ENCODE measurements at regions not wholly inside any gene's neighbourhood (a gene's known extent, or its start where the extent isn't known, plus 50 kb on each side); places are given as distances from the start of the nearest gene placed in this dataset.

- no peak overlapping the region for H3K4me3 ChIP-seq (ENCODE audit: control insufficient read depth in 2 of 3, extremely low read depth in 1 of 3, insufficient read depth in 2 of 3, low read depth in 1 of 3, low read length in 3 of 3)
- H3K9me3 ChIP-seq (ENCODE audit: control insufficient read depth, low read depth, low read length): no peaks in the 10 kb centered on the region
- DNase-seq (ENCODE audit: low read depth, low spot score) (no peak), FAIRE-seq (no peak)
- no peaks in the 10 kb centered on the region for H3K9me1 ChIP-seq (ENCODE audit: control insufficient read depth, extremely low read depth, insufficient read depth, low read length)
- H3K4me1 ChIP-seq (ENCODE audit: control insufficient read depth, extremely low read depth, insufficient read depth, low read length): peaks cover 22% of the 10 kb centered on the region
- H3K4me2 ChIP-seq (ENCODE audit: control insufficient read depth, extremely low read depth, insufficient read depth, low read depth, low read length): no peak overlapping the region
- H2AFZ ChIP-seq (ENCODE audit: control insufficient read depth, low read length): no peak overlapping the region
- dilution Hi-C loops (cut with MboI; ENCODE audit: extremely low pct_ligation_motif_present, low sequenced_read_pairs): no loop called here
- no peaks in the 10 kb centered on the region for H4K20me1 ChIP-seq (ENCODE audit: control insufficient read depth, extremely low read depth, insufficient read depth, low read length)
- no peak overlapping the region for H3K27ac ChIP-seq (ENCODE audit: control insufficient read depth, insufficient read depth, low read length)
- no peak overlapping the region for H3K9ac ChIP-seq (ENCODE audit: control insufficient read depth, extremely low read depth, insufficient read depth, low read length)
- H3K36me3 ChIP-seq (ENCODE audit: control insufficient read depth in 2 of 2, extremely low read depth in 1 of 2, insufficient read depth in 2 of 2, low read length in 2 of 2): no peaks in the 10 kb centered on the region
- no peaks in the 10 kb centered on the region for H3K27me3 ChIP-seq (ENCODE audit: control insufficient read depth, extremely low read depth, insufficient read depth, low read length)
- no peaks in the 10 kb centered on the region for H3K79me2 ChIP-seq (ENCODE audit: control insufficient read depth, insufficient read depth, low read length)
- TF ChIP-seq CTCF (optimal IDR thresholded peaks at IDR 0.05 in 1 of 3, IDR thresholded peaks at IDR 0.05 in 1 of 3, conservative IDR thresholded peaks at IDR 0.05 in 1 of 3; ENCODE audit: extremely low read depth in 1 of 3, insufficient read depth in 2 of 3, low read length in 3 of 3) (no peak), EZH2 (IDR thresholded peaks at IDR 0.05; ENCODE audit: low read length) (no peak)
These were observed 170.9 kb upstream of the CDK1 start for GRCh38 chr10:60607372-60607771.

GRCh38 chr10:60606343-60607080 lies 171.8 kb upstream of the CDK1 start:
- Histone ChIP-seq H3K27ac (ENCODE audit: control insufficient read depth, insufficient read depth, low read length) (peak overlapping the region; percentile 70), H3K4me2 (ENCODE audit: control insufficient read depth, extremely low read depth, insufficient read depth, low read depth, low read length) (peak overlapping the region; percentile 81)
- peak; percentile 95 for FAIRE-seq

More at GRCh38 chr10:60606343-60607080, 171.8 kb upstream of the CDK1 start:
- no peaks in the 10 kb centered on the region for H4K20me1 ChIP-seq (ENCODE audit: control insufficient read depth, extremely low read depth, insufficient read depth, low read length)
- H3K4me3 ChIP-seq (ENCODE audit: control insufficient read depth in 2 of 3, extremely low read depth in 1 of 3, insufficient read depth in 2 of 3, low read depth in 1 of 3, low read length in 3 of 3): peak overlapping the region in 2 of 3 experiments; percentile 11 to 33
- dilution Hi-C loops (cut with MboI; ENCODE audit: extremely low pct_ligation_motif_present, low sequenced_read_pairs): no loop called here
- TF ChIP-seq EZH2 (IDR thresholded peaks at IDR 0.05; ENCODE audit: low read length): no peak
- TF ChIP-seq CTCF (optimal IDR thresholded peaks at IDR 0.05 in 1 of 3, IDR thresholded peaks at IDR 0.05 in 1 of 3, conservative IDR thresholded peaks at IDR 0.05 in 1 of 3; ENCODE audit: extremely low read depth in 1 of 3, insufficient read depth in 2 of 3, low read length in 3 of 3): no peak
- H3K36me3 ChIP-seq (ENCODE audit: control insufficient read depth in 2 of 2, extremely low read depth in 1 of 2, insufficient read depth in 2 of 2, low read length in 2 of 2): no peaks in the 10 kb centered on the region
- peaks cover 16% of the 10 kb centered on the region for H3K4me1 ChIP-seq (ENCODE audit: control insufficient read depth, extremely low read depth, insufficient read depth, low read length)
- peak overlapping the region; percentile 87 for H2AFZ ChIP-seq (ENCODE audit: control insufficient read depth, low read length)
- DNase-seq (ENCODE audit: low read depth, low spot score): peak; percentile 54
- H3K9me3 ChIP-seq (ENCODE audit: control insufficient read depth, low read depth, low read length): no peaks in the 10 kb centered on the region
- H3K27me3 ChIP-seq (ENCODE audit: control insufficient read depth, extremely low read depth, insufficient read depth, low read length): no peaks in the 10 kb centered on the region
- H3K9me1 ChIP-seq (ENCODE audit: control insufficient read depth, extremely low read depth, insufficient read depth, low read length): no peaks in the 10 kb centered on the region
- no peaks in the 10 kb centered on the region for H3K79me2 ChIP-seq (ENCODE audit: control insufficient read depth, insufficient read depth, low read length)
- no peak overlapping the region for H3K9ac ChIP-seq (ENCODE audit: control insufficient read depth, extremely low read depth, insufficient read depth, low read length)
